Neural progenitor cell (in vitro differentiated cells): ENCODE measurements at regions not wholly inside any gene's neighbourhood (a gene's known extent, or its start where the extent isn't known, plus 50 kb on each side); places are given as distances from the start of the nearest gene placed in this dataset.

Experiments used
- DNase-seq: peaks from one replicate; pipeline ENCODE4 v3.0.0-alpha.2; 2016; ENCODE audit warnings: low spot score
- H2AFZ ChIP-seq: fragments of 200-600 bp; sonication (generic); replicated peaks from 2 replicates; pipeline ENCODE4 v1.6.1; 2016; ENCODE audit warnings: antibody characterized with exemption
- H3F3A ChIP-seq: fragments of 200-600 bp; sonication (generic); 2 replicates; pipeline ENCODE4 v1.6.1; 2016; ENCODE audit warnings: antibody characterized with exemption, low read depth
- H3K27ac ChIP-seq: fragments of 200-600 bp; sonication (generic); 2 replicates; pipeline ENCODE4 v1.5.1; 2016; ENCODE audit warnings: mild to moderate bottlenecking
- H3K27me3 ChIP-seq: fragments of 200-600 bp; sonication (generic); 2 replicates; pipeline ENCODE4 v1.6.1; 2016; ENCODE audit warnings: mild to moderate bottlenecking, moderate library complexity
- H3K36me3 ChIP-seq: fragments of 200-600 bp; sonication (generic); 2 replicates; pipeline ENCODE4 v1.5.1; 2016
- H3K4me1 ChIP-seq: fragments of 200-600 bp; sonication (generic); 2 replicates; pipeline ENCODE4 v1.6.1; 2016; ENCODE audit warnings: mixed run types
- H3K4me2 ChIP-seq: fragments of 200-600 bp; sonication (generic); 2 replicates; pipeline ENCODE4 v1.6.1; 2016
- H3K4me3 ChIP-seq: fragments of 200-600 bp; sonication (generic); 2 replicates; pipeline ENCODE4 v1.5.1; 2016
- H3K79me2 ChIP-seq: fragments of 200-600 bp; sonication (generic); 2 replicates; pipeline ENCODE4 v1.6.1; 2016; ENCODE audit warnings: low read depth
- H3K9ac ChIP-seq: fragments of 200-600 bp; sonication (generic); 2 replicates; pipeline ENCODE4 v1.6.1; 2016
- H3K9me3 ChIP-seq: fragments of 200-600 bp; sonication (generic); 2 replicates; pipeline ENCODE4 v1.5.1; 2016; ENCODE audit warnings: low read depth
- H4K20me1 ChIP-seq: fragments of 200-600 bp; sonication (generic); 2 replicates; pipeline ENCODE4 v1.6.1; 2016; ENCODE audit warnings: low read depth
- H3K27ac Mint-ChIP-seq: 3 replicates; pipeline ENCODE4 v1.8.0; 2021; ENCODE audit warnings: mixed read lengths
- H3K27me3 Mint-ChIP-seq: 2 replicates; pipeline ENCODE4 v1.8.0; 2022; ENCODE audit warnings: low read depth, mild to moderate bottlenecking, inconsistent platforms, moderate library complexity, mixed read lengths; ENCODE audit not compliant: insufficient read depth
- H3K36me3 Mint-ChIP-seq: 3 replicates; pipeline ENCODE4 v1.8.0; 2021; ENCODE audit warnings: mixed read lengths
- H3K4me1 Mint-ChIP-seq: 3 replicates; pipeline ENCODE4 v1.8.0; 2021; ENCODE audit warnings: mixed read lengths
- H3K4me3 Mint-ChIP-seq: 3 replicates; pipeline ENCODE4 v1.8.0; 2021; ENCODE audit warnings: mild to moderate bottlenecking, moderate library complexity, mixed read lengths
- H3K9me3 Mint-ChIP-seq: 3 replicates; pipeline ENCODE4 v1.8.0; 2020; ENCODE audit warnings: mixed read lengths
- EZH2 ChIP-seq: fragments of 200-600 bp; sonication (generic); IDR thresholded peaks from 2 replicates; pipeline ENCODE4 v1.6.1; 2017; ENCODE audit warnings: antibody characterized with exemption, mild to moderate bottlenecking, moderate library complexity
- EZH2phosphoT487 ChIP-seq: fragments of 200-600 bp; sonication (generic); IDR thresholded peaks from 2 replicates; pipeline ENCODE4 v1.6.1; 2017; ENCODE audit warnings: antibody characterized with exemption
- TF ChIP-seq, protein P1 (sequence below): fragments of 200-600 bp; sonication (generic); IDR thresholded peaks from 2 replicates; pipeline ENCODE4 v1.5.1; 2017; ENCODE audit warnings: antibody characterized with exemption, mild to moderate bottlenecking

DNA sequence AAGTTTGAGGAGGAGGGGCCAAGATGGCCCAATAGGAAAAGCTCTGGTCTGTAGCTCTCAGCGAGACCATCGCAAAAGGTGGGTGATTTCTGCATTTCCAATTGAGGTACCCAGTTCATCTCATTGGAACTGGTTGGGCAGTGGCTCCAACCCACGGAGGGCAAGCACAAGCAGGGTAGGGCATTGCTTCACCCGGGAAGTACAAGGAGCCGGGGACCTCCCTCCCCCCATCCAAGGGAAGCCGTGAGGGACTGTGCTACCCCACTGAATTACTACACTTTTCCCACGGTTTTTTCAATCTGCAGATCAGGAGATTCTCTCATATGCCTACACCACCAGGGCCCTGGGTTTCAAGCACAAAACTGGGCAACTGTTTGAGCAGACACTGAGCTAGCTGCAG, 58.0 kb upstream of the EFCAB3 start:
- no peaks in the 10 kb centered on the region for H3K27me3 ChIP-seq
- no peaks in the 10 kb centered on the region for H3K9me3 Mint-ChIP-seq
- H3K27ac Mint-ChIP-seq = no peak overlapping the region
- H3K4me3 Mint-ChIP-seq = no peak overlapping the region
- H3K4me3 ChIP-seq = no peak overlapping the region
- H3K27ac ChIP-seq = no peak overlapping the region
- no peaks in the 10 kb centered on the region for H3K9me3 ChIP-seq
- TF ChIP-seq EZH2phosphoT487 (no peak), EZH2 (no peak)
- TF ChIP-seq, protein P1, sequence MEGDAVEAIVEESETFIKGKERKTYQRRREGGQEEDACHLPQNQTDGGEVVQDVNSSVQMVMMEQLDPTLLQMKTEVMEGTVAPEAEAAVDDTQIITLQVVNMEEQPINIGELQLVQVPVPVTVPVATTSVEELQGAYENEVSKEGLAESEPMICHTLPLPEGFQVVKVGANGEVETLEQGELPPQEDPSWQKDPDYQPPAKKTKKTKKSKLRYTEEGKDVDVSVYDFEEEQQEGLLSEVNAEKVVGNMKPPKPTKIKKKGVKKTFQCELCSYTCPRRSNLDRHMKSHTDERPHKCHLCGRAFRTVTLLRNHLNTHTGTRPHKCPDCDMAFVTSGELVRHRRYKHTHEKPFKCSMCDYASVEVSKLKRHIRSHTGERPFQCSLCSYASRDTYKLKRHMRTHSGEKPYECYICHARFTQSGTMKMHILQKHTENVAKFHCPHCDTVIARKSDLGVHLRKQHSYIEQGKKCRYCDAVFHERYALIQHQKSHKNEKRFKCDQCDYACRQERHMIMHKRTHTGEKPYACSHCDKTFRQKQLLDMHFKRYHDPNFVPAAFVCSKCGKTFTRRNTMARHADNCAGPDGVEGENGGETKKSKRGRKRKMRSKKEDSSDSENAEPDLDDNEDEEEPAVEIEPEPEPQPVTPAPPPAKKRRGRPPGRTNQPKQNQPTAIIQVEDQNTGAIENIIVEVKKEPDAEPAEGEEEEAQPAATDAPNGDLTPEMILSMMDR = no peak
- H2AFZ ChIP-seq = no peak overlapping the region
- no peaks in the 10 kb centered on the region for H3K4me1 ChIP-seq
- H3F3A ChIP-seq = no peaks in the 10 kb centered on the region
- DNase-seq = no peak
- no peaks in the 10 kb centered on the region for H3K4me1 Mint-ChIP-seq
- H3K36me3 ChIP-seq = no peaks in the 10 kb centered on the region
- no peaks in the 10 kb centered on the region for H3K36me3 Mint-ChIP-seq
- H3K27me3 Mint-ChIP-seq = no peaks in the 10 kb centered on the region
- H3K4me2 ChIP-seq = no peak overlapping the region
- no peaks in the 10 kb centered on the region for H4K20me1 ChIP-seq
- no peaks in the 10 kb centered on the region for H3K79me2 ChIP-seq
- H3K9ac ChIP-seq = no peak overlapping the region

DNA sequence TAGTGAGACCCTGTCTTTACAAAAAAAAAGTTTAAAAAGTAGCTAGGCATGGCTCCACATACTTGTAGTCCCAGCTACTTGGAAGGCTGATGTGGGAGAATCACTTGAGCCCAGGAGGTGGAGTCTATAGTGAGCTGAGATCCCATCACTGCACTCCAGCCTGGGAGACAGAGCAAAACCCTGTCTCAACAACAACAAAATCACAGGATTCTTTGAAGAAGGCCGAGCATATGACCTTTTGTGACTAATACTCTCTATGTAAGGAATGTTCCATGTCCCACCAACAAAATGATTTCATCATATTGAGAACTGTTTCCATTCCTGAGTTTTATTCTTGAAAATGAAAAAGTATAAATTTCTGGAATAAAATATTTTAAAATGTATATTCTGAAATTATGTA, 58.9 kb upstream of the EFCAB3 start:
- TF ChIP-seq EZH2 = no peak
- TF ChIP-seq, protein P1 = no peak
- no peak for TF ChIP-seq EZH2phosphoT487
- no peak overlapping the region for H3K9ac ChIP-seq
- Mint-ChIP-seq H3K27ac (no peak overlapping the region), H3K4me3 (no peak overlapping the region), H3K4me1 (no peaks in the 10 kb centered on the region), H3K27me3 (peaks cover 2% of the 10 kb centered on the region), H3K9me3 (no peaks in the 10 kb centered on the region), H3K36me3 (no peaks in the 10 kb centered on the region)
- no peak overlapping the region for H3K27ac ChIP-seq
- H3K9me3 ChIP-seq = no peaks in the 10 kb centered on the region
- no peaks in the 10 kb centered on the region for H3K36me3 ChIP-seq
- H3K27me3 ChIP-seq = no peaks in the 10 kb centered on the region
- no peaks in the 10 kb centered on the region for H3F3A ChIP-seq
- no peaks in the 10 kb centered on the region for H4K20me1 ChIP-seq
- no peak for DNase-seq
- no peak overlapping the region for H3K4me3 ChIP-seq
- H3K79me2 ChIP-seq = no peaks in the 10 kb centered on the region
- H3K4me2 ChIP-seq = no peak overlapping the region
- H2AFZ ChIP-seq = no peak overlapping the region
- no peaks in the 10 kb centered on the region for H3K4me1 ChIP-seq

DNA sequence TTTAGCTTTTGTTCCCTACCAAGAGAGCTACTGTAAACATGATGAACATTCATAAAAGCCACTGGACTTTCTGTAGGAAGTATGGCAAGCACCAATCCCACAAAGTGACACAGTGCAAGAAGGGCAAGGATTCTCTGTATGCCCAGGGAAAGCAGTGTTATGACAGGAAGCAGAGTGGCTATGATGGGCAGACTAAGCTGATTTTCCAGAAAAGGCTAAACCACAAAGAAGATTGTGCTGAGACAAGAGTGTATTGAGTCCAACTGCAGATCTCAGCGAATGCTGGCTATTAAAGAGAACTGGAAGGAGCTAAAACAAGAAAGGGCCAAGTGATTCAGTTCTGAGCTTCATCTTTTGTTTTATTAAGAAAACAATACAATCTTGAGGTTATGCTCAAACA, 60.5 kb upstream of the EFCAB3 start:
- Histone ChIP-seq H3K79me2 (no peaks in the 10 kb centered on the region), H3K9ac (no peak overlapping the region), H3K4me2 (no peak overlapping the region), H3F3A (no peaks in the 10 kb centered on the region), H4K20me1 (no peaks in the 10 kb centered on the region), H3K27me3 (no peaks in the 10 kb centered on the region), H3K36me3 (no peaks in the 10 kb centered on the region), H2AFZ (no peak overlapping the region), H3K27ac (no peak overlapping the region), H3K4me1 (no peaks in the 10 kb centered on the region), H3K9me3 (no peaks in the 10 kb centered on the region), H3K4me3 (no peak overlapping the region)
- DNase-seq = no peak
- Mint-ChIP-seq H3K36me3 (no peaks in the 10 kb centered on the region), H3K4me3 (no peak overlapping the region), H3K27me3 (peaks cover 2% of the 10 kb centered on the region), H3K4me1 (no peaks in the 10 kb centered on the region), H3K27ac (no peak overlapping the region), H3K9me3 (no peaks in the 10 kb centered on the region)
- no peak for TF ChIP-seq EZH2phosphoT487
- TF ChIP-seq, protein P1 = no peak
- no peak for TF ChIP-seq EZH2

DNA sequence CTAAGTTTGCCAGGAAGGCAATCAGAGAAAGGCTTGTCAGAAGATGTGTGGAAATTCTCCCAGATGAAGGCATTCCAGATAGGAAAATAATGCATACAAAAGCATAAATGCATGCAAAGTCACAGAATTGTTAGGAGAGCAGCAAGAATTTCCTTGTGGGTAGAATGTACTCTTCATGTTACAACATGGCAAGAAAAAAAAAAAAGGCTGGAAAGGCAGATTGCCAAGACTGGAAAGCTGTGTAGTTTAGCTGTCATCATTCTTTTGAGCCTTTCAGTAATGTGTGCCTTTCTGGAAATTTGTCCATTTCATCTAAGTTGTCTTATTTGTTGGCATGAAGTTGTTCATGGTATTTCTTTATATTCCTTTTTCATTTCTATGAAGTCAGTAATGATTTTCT, 71.0 kb upstream of the EFCAB3 start:
- Histone ChIP-seq H3K9ac (no peak overlapping the region), H3K4me2 (no peak overlapping the region), H3K36me3 (no peaks in the 10 kb centered on the region), H2AFZ (no peak overlapping the region), H3K27me3 (peaks cover 22% of the 10 kb centered on the region), H3K4me1 (no peaks in the 10 kb centered on the region), H3K4me3 (no peak overlapping the region), H3K79me2 (no peaks in the 10 kb centered on the region), H3F3A (no peaks in the 10 kb centered on the region), H4K20me1 (no peaks in the 10 kb centered on the region), H3K9me3 (no peaks in the 10 kb centered on the region), H3K27ac (no peak overlapping the region)
- H3K27me3 Mint-ChIP-seq = peaks cover 3% of the 10 kb centered on the region
- H3K9me3 Mint-ChIP-seq = no peaks in the 10 kb centered on the region
- no peaks in the 10 kb centered on the region for H3K36me3 Mint-ChIP-seq
- H3K4me3 Mint-ChIP-seq = no peak overlapping the region
- TF ChIP-seq, protein P1 = no peak
- TF ChIP-seq EZH2phosphoT487 (no peak), EZH2 (no peak)
- DNase-seq = no peak
- no peak overlapping the region for H3K27ac Mint-ChIP-seq
- no peaks in the 10 kb centered on the region for H3K4me1 Mint-ChIP-seq
